Right hindlimb (tissue), 1 donor: ENCODE measurements at regions not wholly inside any gene's neighbourhood (a gene's known extent, or its start where the extent isn't known, plus 50 kb on each side); places are given as distances from the start of the nearest gene placed in this dataset.
"Not testable (repeated sequence)": the region's sequence is repeated elsewhere in the genome, so short reads cannot be mapped to it uniquely, and the experiment has no call there.

Experiments
- DNase-seq: peaks from one replicate; pipeline ENCODE4 v3.0.0-alpha.2; 2018

DNA sequence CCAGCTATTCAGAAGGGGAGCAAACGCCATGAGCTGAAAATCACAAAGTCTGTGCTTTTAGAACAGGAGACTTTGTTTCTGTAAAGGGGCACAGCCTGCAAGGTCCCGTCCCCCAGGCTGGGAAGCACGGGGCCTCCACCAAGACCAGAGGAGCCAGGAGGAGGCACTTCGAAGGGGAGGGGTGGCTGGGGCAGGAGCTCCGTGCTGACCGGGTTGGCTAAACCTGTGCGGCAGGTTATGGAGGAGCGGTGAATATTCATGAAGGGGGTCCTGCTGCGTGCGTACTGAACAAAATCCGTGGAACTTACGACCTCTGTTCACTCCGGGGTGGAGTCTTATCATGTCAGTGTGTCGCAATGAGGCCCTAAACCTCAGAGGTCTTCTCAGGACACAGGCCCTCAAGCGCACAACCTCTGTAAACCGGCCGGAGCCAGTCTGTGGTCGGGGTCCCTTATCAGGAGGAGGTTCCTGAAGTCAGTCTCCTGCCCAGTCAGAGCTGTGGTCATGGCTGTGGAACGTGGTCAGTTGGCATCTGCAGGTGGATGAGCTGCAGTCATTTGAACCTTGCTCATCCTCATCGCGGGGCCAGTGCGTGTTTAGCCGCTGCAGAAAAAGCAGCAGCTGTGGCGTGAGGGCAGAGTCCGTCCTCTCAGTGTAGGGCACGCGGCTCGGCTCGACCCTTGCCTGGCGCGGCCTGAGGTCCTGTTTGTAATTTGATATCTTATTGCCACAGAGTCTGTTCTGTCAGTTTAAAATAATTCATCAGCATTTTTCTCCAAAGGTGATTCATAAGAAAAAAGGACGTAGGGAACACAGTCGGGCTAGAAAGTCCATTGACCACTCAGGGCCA, 5507.7 kb upstream of the TPTE start:
- not testable (repeated sequence) for DNase-seq

DNA sequence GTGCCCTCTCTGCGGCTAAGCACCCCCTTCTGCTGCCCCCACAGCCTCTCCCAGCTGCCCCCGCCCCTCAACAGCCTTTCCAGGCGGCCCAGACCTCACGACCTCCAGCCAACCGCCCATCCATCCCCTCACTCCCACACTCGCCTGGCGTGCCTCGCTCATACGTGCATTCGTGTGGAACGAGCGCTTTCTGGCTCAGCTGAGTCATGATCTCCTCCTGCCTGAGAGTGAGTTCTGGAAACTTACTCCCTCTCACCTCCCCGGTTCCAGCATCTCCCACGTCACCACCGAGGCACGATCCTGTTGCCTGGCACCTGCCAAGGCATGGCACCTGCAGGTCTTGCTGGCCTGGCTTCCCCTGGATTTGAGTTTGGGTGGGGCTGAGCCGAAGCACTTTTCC, 5506.2 kb upstream of the TPTE start:
- DNase-seq, result not testable (repeated sequence)

DNA sequence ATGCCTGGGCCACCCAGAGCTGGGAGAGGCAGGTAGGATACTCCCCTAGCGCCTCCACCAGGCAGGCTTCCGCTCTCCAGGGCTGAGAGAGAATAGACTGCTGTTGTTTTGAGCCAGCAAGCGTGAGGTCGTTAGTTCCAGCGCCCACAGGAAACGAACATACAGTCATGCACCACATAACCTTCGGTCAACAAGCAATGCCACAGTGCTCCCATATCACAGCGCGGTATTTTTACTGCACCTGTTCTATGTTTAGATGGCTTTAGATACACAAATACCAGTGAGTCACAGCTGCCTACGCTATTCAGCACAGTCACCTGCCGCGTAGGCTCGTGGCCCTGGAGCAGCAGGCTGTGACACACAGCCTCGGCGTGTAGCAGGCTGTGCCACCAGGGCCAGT, 5502.3 kb upstream of the TPTE start:
- not testable (repeated sequence) for DNase-seq

DNA sequence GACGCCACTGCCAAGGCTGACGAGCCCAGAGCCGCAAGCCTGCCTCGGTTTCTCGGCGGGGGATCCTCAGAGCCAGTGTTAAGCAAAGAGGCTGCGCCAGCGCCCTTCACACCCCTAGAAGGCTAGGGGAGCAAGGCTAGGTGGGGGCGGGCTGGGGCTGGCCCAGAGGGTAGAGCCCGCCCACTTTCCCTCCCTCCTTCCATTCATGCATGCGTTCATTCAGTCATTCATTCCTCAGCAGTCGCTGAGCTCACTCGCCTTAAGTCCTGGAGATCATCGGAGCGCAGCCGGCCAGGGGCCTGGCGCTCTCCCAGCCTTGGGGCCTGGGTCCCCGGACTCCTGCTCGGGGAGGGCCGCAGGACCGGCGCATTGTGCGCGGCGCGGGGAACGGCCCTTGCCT, 5499.6 kb upstream of the TPTE start:
- DNase-seq, result not testable (repeated sequence)

DNA sequence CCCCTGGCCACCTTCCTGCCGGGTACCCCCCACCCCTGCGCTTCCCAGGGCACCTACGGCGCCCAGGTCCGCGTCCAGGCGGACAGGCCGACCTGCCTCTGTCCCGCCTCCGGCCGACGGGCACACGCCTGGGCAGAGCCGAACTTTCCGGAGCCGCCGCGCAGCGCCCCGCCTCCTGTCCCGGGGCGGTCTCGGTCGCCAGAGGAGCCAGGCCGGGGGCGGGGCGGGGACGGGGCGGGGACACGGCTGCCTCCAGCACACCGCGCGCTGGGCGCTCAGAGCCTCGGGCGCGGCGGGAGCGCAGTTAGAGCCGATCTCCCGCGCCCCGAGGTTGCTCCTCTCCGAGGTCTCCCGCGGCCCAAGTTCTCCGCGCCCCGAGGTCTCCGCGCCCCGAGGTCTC, 5499.1 kb upstream of the TPTE start:
- DNase-seq, result not testable (repeated sequence)

DNA sequence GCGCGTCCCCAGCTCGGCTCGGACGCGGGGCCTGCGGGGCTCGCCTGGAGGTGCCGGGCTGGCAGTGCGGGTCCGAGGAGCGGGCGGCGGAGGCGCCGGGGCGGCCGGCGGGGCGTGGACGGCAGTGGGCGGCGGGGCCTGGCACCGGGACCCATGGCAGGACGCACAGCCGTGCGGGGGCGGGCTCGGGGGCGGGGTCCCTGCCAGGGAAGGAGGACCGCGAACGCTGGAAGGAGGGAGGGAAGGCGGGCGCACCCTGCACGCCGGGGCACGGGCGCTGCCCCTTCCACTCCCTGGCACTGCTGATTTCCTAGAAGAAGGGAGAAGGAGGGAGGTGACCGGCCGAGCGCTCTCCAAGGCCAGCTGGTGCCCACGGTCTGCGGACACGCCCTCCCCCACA, 5498.6 kb upstream of the TPTE start:
- not testable (repeated sequence) for DNase-seq

DNA sequence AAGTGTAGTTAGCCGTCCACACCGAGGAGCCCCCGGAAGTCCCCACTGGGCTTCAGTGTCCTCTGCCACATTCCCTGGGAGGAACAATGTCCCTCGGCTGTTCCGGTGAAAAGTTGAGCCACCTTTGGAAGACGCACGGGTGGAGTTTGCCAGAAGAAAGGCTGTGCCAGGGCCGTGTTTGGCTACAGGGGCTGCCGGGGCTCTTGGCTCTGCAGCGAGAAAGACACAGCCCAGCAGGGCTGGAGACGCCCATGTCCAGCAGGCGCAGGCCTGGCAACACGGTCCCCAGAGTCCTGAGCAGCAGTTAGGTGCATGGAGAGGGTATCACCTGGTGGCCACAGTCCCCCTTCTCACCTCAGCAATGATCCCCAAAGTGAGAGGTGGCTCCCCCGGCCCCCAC, 5486.2 kb upstream of the TPTE start:
- not testable (repeated sequence) for DNase-seq

DNA sequence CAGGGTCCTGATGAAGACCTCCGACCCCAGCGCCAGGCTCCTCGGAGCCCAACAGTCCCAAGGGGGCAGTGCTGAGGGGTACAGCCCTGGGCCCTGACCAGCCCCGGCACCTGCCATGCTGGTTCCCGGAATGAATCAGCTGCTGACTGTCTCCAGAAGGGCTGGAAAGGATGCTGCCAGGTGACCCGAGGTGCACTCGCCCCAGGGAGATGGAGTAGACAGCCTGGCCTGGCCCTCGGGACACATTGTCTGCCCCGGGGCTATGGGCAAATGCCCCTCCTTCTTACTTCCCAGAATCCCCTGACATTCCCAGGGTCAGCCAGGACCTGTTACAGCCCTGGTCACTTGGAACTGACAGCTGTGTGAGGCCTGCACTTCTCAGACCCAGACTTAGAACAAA, 5485.8 kb upstream of the TPTE start:
- DNase-seq, result not testable (repeated sequence)

DNA sequence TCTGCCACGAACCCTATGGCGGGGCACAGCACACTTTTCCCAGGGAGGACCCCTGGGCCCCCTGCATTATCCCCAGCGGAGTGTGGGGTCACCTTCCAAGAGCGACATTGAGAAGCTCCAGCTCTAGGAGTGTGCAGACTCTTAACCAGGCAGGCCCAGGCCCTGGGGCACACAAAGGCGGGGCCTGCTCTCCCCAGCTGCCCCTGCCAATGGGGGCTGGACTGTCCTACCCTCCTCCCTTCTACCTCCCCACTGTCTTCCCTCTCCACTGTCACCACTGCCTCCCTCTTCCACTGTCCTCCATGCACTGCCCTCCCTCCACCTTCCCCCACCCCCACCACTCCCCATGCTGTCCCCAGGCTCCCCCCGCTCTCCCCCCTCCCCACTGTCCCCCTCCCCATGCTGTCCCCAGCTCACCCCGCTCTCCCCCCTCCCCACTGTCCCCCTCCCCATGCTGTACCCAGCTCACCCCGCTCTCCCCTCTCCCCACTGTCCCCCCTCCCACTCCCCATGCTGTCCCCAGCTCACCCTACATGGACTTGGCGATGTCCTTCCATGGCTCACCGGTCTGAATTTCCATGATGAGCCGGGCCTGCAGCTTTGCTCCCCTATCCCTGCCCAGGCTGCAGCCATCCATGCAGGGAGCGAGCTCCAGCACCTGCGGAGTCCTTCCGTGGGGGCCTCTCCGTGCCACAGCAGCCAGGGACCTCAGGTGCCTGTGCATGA, 5483.6 kb upstream of the TPTE start:
- not testable (repeated sequence) for DNase-seq

DNA sequence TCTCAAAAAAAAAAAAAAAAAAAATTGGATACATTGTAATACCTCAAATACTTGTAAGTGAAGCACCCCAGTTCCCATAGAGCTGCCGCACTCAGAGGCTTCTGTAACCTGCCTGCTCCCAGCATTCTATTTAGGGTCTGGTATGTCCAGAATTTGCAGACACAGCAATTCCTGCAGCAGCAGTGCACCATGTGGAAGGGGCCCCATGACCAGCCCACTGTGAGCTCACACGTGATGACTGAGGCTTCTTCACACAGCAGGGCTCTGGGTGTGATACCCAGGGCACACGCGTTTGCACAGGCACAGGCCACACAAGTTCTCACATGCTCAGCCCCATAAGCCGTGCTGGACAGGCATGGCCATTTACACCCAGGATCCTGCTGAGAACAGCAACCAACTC, 5481.5 kb upstream of the TPTE start:
- not testable (repeated sequence) for DNase-seq

DNA sequence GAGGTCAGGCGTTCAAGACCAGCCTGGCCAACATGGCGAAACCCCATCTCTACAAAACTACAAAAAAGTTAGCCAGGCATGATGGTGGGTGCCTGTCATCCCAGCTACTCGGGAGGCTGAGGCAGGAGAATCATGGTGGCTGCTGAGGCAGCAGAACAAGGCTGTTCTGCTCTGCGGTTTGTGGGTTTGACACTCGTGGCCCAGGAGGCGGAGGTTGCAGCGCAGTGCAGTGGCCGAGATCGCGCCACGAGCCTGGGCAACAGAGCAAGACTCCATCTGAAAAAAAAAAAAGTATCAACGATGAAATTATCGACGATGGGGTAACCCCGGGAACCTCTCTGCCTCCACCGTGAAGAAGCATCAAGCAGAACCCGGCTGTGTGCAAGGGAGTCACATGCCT, 5478.8 kb upstream of the TPTE start:
- not testable (repeated sequence) for DNase-seq

DNA sequence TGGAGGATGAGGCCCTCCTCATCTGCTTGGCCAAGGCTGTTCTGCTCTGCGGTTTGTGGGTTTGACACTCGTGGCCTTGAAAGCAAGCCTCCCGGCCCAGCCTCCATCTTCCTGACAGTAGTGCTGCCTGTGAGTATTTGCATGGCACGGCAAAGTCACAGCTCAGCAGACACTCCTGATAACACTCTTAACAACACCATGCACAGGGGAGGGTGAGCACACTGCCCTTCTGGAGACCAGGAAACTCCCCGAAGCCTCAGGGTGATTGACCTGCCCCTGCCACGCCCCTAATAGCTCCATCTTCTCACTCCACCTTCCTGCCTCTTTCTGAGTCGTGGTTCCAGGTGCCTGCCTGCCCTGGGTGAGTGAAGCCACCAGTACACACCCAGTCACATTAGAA, 5476.6 kb upstream of the TPTE start:
- DNase-seq, result not testable (repeated sequence)

DNA sequence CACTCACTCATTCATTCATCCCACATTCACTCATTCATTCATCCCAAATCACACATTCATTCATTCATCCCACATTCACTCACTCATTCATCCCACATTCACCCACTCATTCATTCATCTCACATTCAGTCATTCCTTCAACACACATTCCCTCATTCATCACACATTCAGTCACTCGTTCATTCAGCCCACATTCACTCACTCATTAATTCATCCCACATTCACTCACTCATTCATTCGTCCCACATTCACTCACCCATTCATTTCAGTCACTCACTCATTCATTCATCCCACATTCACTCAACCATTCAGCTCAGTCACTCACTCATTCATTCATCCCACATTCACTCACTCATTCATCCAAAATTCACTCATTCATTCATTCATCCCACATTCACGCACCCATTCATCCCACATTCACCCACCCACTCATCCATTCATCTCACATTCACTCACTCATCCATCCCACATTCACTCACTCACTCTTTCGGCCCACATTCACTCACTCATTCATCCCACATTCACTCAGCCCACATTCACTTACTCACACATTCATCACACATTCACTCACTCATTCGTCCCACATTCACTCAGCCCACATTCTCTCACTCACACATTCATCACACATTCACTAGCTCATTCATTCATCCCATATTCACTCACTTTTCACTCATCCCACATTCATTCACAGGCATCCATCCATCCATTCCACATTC, 5469.9 kb upstream of the TPTE start:
- DNase-seq, result not testable (repeated sequence)

DNA sequence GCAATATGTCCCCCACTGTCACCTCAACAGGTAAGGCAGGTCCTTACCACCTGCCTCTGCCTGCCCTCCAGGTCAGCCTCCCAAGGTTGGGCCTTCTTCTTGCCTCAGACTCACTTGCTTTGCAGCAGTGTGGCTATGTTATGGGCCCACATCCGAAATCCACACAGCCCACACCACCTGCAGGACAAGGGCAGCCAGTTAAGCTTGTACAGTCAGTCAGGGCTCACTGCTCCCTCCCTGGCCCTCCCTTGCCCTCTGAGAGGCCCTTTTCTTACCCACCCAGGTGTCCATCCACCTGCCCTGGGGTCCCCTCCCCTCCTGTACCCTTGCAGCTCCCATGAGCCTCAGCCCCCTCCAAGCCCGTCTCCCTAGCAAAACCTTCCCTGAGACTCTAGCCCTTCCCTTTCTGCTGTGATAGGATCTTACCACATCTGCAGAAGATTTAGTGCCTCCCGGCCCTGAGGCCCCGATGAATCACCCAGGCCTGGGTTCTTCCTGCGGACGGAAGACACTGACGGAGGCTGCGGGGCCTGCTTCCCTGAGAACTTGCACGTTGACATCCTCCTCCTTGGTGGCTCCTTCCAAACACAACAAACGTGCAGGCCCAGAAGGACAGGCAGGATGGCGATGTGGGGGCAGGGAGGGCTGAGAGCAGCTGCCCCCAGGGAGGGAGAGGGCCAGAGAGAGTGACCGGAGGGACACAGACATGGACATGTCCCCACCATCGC, 5466.2 kb upstream of the TPTE start:
- not testable (repeated sequence) for DNase-seq

DNA sequence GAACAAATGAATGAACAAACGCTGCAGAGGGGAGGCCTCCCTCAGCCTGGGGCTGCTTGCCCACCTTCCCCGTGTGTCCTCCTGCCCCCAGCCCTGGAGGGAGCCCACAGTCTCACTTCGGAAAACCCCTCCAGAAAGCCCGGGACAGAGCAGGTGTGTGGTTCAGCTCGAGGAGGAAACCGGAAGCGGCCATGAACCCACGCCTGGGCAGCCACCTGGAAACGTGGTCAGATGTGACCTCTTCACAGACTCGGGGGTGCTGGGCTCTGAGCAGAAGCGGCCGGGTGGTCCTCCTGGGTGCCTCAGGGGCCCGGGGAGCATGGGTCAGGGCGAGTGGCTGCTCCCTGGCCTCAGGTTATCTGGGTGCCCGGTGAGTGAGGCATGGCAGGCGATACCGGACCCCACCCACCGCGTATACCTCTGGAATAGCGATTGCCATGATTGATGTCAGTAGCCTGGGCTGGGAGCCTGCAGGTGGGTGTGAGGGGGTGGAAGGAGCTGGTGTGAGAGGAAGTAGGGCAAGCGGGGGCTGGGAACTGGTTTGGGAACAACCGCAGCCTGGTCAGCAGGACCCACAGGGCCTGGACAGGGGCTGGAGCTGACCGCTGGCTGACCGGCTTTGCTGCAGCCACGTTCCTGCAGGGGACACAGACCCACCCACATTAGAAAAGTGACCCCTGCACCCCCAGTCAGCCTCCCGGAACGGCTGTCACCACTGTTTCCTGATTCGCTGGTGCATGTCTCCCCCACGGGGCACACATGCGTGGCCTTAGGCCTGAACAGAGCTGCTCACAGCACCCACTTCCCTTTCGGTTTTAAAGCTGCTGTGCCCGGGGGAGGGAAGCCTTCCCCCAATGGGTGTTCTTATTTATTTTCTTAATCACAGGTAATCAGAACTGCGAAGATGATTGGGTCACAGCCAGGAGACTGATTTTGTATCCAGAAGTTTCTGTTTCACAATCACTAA, 5465.1 kb upstream of the TPTE start:
- not testable (repeated sequence) for DNase-seq

DNA sequence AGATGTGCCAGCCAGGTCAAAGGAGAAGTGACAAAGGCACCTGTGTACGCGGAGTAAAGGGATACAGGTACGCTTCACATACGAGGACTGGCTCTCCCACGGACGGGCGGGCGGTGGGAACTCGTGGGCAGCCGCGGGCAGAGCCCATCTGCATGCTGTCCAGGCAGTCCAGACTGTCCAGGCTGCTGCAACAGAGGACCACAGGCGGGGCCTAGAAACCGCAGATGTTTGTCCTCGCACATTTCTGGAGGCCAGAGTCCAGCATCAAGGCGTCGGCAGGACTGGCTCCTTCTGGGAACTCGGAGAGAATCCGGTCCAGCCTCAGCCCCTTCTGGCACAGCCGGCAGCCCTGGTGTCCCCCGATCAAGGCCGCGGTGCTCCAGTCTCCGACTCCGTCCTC, 5464.3 kb upstream of the TPTE start:
- DNase-seq, result not testable (repeated sequence)

DNA sequence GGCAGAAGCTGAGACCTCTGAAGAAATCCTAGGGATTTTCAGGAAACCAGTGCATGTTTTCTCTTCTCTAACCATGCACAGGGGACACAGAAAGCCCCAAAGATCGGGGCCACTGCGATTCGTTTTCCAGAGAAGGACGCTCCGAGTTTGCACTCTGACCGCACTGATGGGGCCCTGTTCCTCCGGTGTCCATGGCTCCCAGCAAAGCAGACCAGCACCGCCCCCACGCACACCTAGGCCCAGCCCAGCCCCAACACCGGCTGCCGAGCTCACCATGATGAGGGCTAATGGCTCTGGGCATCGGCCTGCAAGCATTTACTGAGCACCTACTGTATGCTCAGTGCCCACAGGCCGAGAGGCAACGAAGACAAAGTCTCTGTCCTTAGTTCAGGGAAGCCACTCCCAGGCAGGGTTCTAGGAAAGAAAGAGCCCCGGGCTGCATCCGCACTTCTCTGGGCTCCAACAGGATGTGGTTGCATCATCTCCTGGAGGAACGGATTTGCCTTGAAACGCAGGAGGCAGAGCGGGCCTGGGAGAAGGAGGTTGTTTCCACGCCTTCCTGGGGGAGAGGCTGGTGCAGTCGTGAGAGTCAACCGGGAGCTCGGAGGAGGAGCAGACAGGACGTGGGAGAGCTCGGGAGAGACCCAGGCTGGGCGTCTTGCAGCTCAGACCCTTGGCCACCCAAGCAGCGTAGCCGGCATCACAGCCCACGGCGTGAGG, 5460.9 kb upstream of the TPTE start:
- DNase-seq, result not testable (repeated sequence)

DNA sequence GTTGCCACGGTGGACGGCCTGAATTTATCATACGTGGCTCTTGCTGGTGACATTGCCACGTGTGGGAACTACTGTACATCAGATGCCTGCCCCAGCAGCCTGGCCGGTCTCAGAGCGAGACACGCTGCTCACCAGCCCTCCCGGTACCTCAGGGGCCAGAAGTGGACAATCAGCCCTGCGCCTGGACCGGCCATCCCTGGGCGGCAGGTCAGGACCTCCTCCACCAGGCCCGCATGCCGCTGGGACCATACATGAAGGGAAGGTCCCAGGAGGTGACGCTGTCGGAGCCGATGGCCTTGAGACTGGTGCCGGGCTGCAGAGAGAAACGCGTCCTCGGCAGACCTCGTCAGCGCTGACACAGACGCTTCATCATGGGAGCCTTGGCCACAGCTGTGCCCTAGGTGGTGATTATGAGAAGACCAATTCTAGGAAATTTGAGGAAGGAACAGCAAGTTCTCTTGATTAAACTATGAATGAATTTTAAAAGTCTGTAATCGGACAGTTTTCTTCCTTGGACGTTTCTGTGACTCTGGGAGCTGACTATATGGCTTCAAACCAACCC, 5456.7 kb upstream of the TPTE start:
- peak; percentile 13 for DNase-seq

DNA sequence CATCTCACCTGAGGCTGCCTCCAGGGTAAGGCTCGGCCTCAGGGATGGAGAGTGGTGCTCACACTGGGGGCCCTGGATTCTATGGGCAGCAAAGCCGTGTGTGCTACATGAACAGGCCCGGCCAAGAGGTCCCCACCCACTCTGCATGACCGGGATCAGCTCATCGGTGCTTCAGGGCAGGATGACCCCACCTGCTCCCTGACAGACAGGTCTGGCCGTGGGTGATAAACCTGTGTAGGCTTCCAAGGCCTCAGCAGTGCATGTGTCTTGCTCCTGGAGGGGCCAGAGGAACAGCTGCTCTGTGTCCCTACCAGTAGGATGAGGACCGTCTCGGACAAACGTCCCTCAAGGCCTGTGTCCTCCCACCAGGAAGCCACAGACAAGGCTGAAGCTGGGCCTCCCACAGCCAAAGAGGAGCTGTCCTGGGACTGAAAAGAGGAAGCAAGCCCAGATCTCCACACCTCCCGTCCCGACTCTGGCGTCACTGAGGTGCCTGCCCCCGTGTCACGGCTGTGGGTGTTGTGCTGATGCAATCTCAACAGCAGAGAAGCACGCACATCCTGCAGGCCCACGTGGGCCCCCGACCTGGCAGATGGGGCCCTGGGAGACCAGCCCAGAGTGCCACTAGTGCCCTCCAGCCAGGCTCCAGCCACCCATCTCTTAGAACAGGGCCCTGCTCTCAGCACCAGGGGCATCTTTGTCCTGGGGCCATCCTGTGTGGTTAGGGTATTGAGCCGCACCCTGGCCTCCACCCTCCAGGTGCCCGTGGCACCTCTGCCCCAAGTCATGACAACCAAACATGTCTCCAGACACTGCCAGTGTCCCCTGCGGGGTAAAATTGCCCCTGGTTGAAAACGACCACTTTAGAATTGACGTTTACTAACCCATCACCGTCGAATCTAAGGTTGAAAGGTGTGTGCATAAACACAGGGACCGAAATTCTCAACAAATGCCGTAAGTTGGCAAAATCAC, 5455.9 kb upstream of the TPTE start:
- DNase-seq, result peak; percentile 22
